OCI-LY3 (cell line): ENCODE measurements at regions not wholly inside any gene's neighbourhood (a gene's known extent, or its start where the extent isn't known, plus 50 kb on each side); places are given as distances from the start of the nearest gene placed in this dataset.

Experiments
- H2AFZ ChIP-seq: fragments of 200-600, 300-600 bp; shearing (Covaris generic); 2 replicates; pipeline ENCODE4 v1.6.0; 2014; ENCODE audit warnings: antibody characterized with exemption, low read depth, low read length
- H3K27ac ChIP-seq: fragments of 200-600, 300-600 bp; sonication (generic); 2 replicates; pipeline ENCODE4 v1.5.1; 2014; ENCODE audit warnings: mild to moderate bottlenecking, low read length, moderate library complexity, mixed read lengths
- H3K27me3 ChIP-seq: fragments of 200-600, 300-600 bp; sonication (generic); 2 replicates; pipeline ENCODE4 v1.6.1; 2014; ENCODE audit warnings: low read depth, low read length, mixed read lengths
- H3K36me3 ChIP-seq: fragments of 200-600, 300-600 bp; sonication (generic); replicated peaks from 2 replicates; pipeline ENCODE3; 2014; ENCODE audit warnings: low read depth, low read length, mixed read lengths
- H3K4me1 ChIP-seq: fragments of 300-600, 200-600 bp; sonication (generic); 2 replicates; pipeline ENCODE4 v1.6.1; 2014; ENCODE audit warnings: low read length, mixed read lengths
- H3K4me2 ChIP-seq: fragments of 200-600, 300-600 bp; sonication (generic); 2 replicates; pipeline ENCODE4 v1.6.1; 2014; ENCODE audit warnings: low read length, mixed read lengths
- H3K4me3 ChIP-seq: fragments of 300-600, 200-600 bp; sonication (generic); 2 replicates; pipeline ENCODE4 v1.5.1; 2014; ENCODE audit warnings: antibody characterized with exemption, mild to moderate bottlenecking, low read length, moderate library complexity
- H3K79me2 ChIP-seq: fragments of 300-600, 200-600 bp; shearing (Covaris generic); 2 replicates; pipeline ENCODE4 v1.6.1; 2014; ENCODE audit warnings: mild to moderate bottlenecking, low read length, mixed read lengths
- H3K9ac ChIP-seq: fragments of 300-600, 200-600 bp; shearing (Covaris generic); 2 replicates; pipeline ENCODE4 v1.6.0; 2014; ENCODE audit warnings: mild to moderate bottlenecking, low read length, moderate library complexity
- H3K9me3 ChIP-seq: fragments of 200-600, 300-600 bp; shearing (Covaris generic); 2 replicates; pipeline ENCODE4 v1.6.1; 2014; ENCODE audit warnings: low read length, mixed read lengths; ENCODE audit not compliant: insufficient read depth
- H4K20me1 ChIP-seq: fragments of 200-600, 300-600 bp; sonication (generic); 2 replicates; pipeline ENCODE4 v1.6.1; 2016; ENCODE audit warnings: low read length, mixed read lengths; ENCODE audit not compliant: insufficient read depth
- CTCF ChIP-seq: fragments of 200-600, 300-600 bp; sonication (generic); IDR thresholded peaks from 2 replicates; pipeline ENCODE4 v1.5.1; 2014; ENCODE audit warnings: antibody characterized with exemption, low read length, low read depth
- EZH2phosphoT487 ChIP-seq: fragments of 200-600 bp; shearing (Covaris generic); IDR thresholded peaks from 2 replicates; pipeline ENCODE4 v1.6.1; 2018; ENCODE audit warnings: antibody characterized with exemption, mixed run types, low read depth

- no peaks in the 10 kb centered on the region for H3K36me3 ChIP-seq
- no peak overlapping the region for H3K9ac ChIP-seq
- H3K4me3 ChIP-seq, result no peak overlapping the region
- no peak overlapping the region for H3K27ac ChIP-seq
- no peaks in the 10 kb centered on the region for H3K27me3 ChIP-seq
- H4K20me1 ChIP-seq, result no peaks in the 10 kb centered on the region
- H3K4me2 ChIP-seq, result no peak overlapping the region
- no peak overlapping the region for H2AFZ ChIP-seq
- H3K79me2 ChIP-seq, result no peaks in the 10 kb centered on the region
- peaks cover 13% of the 10 kb centered on the region for H3K4me1 ChIP-seq
- no peaks in the 10 kb centered on the region for H3K9me3 ChIP-seq
- TF ChIP-seq CTCF, result no peak
- TF ChIP-seq EZH2phosphoT487, result no peak
These were observed 674.2 kb downstream of the TBL1XR1 start for GRCh38 chr3:176523114-176523513.

- no peak overlapping the region for H3K4me2 ChIP-seq
- H3K9ac ChIP-seq, result no peak overlapping the region
- no peaks in the 10 kb centered on the region for H3K27me3 ChIP-seq
- H3K4me1 ChIP-seq, result peaks cover 13% of the 10 kb centered on the region
- H3K4me3 ChIP-seq, result no peak overlapping the region
- H2AFZ ChIP-seq, result no peak overlapping the region
- H3K27ac ChIP-seq, result no peak overlapping the region
- H3K79me2 ChIP-seq, result no peaks in the 10 kb centered on the region
- no peaks in the 10 kb centered on the region for H4K20me1 ChIP-seq
- H3K36me3 ChIP-seq, result no peaks in the 10 kb centered on the region
- TF ChIP-seq CTCF (no peak), EZH2phosphoT487 (no peak)
- H3K9me3 ChIP-seq, result no peaks in the 10 kb centered on the region
These were observed 674.8 kb downstream of the TBL1XR1 start for GRCh38 chr3:176522436-176522835.

- no peaks in the 10 kb centered on the region for H4K20me1 ChIP-seq
- H2AFZ ChIP-seq, result no peak overlapping the region
- TF ChIP-seq EZH2phosphoT487 (no peak), CTCF (no peak)
- no peak overlapping the region for H3K4me2 ChIP-seq
- H3K27ac ChIP-seq, result no peak overlapping the region
- no peaks in the 10 kb centered on the region for H3K36me3 ChIP-seq
- H3K9me3 ChIP-seq, result no peaks in the 10 kb centered on the region
- H3K9ac ChIP-seq, result no peak overlapping the region
- H3K79me2 ChIP-seq, result no peaks in the 10 kb centered on the region
- no peaks in the 10 kb centered on the region for H3K27me3 ChIP-seq
- H3K4me1 ChIP-seq, result peaks cover 13% of the 10 kb centered on the region
- H3K4me3 ChIP-seq, result no peak overlapping the region
These were observed 675.6 kb downstream of the TBL1XR1 start for GRCh38 chr3:176521531-176522175.

GRCh38 chr3:176514297-176514696 lies 683.0 kb downstream of the TBL1XR1 start:
- Histone ChIP-seq H3K9ac (no peak overlapping the region), H3K4me1 (peaks cover 14% of the 10 kb centered on the region), H3K4me2 (peak overlapping the region; percentile 54), H4K20me1 (no peaks in the 10 kb centered on the region), H3K27me3 (no peaks in the 10 kb centered on the region), H3K4me3 (peak overlapping the region; percentile 22; the same call in 1 of the 2 replicates), H3K36me3 (no peaks in the 10 kb centered on the region), H3K79me2 (no peaks in the 10 kb centered on the region), H2AFZ (no peak overlapping the region), H3K27ac (no peak overlapping the region), H3K9me3 (no peaks in the 10 kb centered on the region)
- peak; percentile 85 for TF ChIP-seq CTCF
- no peak for TF ChIP-seq EZH2phosphoT487
